Cardiac muscle cell (in vitro differentiated cells and primary cell): ENCODE measurements at regions not wholly inside any gene's neighbourhood (a gene's known extent, or its start where the extent isn't known, plus 50 kb on each side); places are given as distances from the start of the nearest gene placed in this dataset.

Experiments
- DNase-seq, 2 donors: peaks; one replicate each; pipeline versions ENCODE4 v3.0.0 to v3.0.0-alpha.2; 2010 to 2017; ENCODE audit warnings: low read depth in 1 of 2, low spot score in 1 of 2
- H3K27ac ChIP-seq: fragments of 200-600 bp; sonication (generic); 2 replicates; pipeline ENCODE4 v1.5.1; 2016
- H3K27me3 ChIP-seq: fragments of 200-600 bp; sonication (generic); 2 replicates; pipeline ENCODE4 v1.6.0; 2016; ENCODE audit warnings: control low read depth
- H3K36me3 ChIP-seq: fragments of 200-600 bp; sonication (generic); 2 replicates; pipeline ENCODE4 v1.5.1; 2016; ENCODE audit warnings: control low read depth
- H3K4me1 ChIP-seq: fragments of 200-600 bp; sonication (generic); 2 replicates; pipeline ENCODE4 v1.8.1; 2017; ENCODE audit warnings: low read depth, mild to moderate bottlenecking, mixed run types
- H3K4me3 ChIP-seq: fragments of 200-600 bp; sonication (generic); 2 replicates; pipeline ENCODE4 v1.5.1; 2016; ENCODE audit warnings: mild to moderate bottlenecking
- H3K9me3 ChIP-seq: fragments of 200-600 bp; sonication (generic); 2 replicates; pipeline ENCODE4 v1.5.1; 2017; ENCODE audit warnings: low read depth, mild to moderate bottlenecking, control low read depth
- TF ChIP-seq, protein P1 (sequence below): IDR thresholded peaks from 2 replicates; pipeline ENCODE4 v1.5.1; 2012; ENCODE audit warnings: low read depth, mild to moderate bottlenecking, low read length

DNA sequence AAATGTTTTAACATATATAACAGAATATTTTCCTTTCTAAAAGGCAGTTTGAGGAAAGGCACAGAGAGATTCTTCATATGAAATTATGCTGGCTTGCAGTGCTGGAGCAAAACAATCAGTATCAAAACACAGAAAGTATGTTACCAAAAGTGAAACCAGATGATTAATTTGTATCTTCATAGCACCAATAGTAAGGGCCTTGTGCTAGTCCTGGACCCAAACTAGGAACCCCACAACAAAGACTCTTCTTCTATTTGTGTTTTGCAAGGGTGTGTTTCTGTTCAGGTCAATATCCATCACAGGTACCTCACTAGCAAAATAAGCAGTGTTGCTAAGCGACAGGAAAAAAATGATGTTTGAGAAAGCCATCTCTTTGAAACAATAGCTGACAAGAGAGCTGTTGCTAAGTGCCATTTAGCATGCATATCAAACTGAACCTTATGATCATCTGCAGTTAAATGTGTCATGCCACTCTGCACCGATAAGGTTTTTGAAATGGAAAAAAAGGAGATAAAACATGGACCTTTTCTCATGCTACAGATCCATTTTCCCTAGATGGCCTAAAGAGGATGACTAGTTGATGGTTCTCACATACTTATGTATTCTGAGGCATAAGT is 196.2 kb upstream of the ALG10 start:
- no peaks in the 10 kb centered on the region for H3K36me3 ChIP-seq
- TF ChIP-seq, protein P1, sequence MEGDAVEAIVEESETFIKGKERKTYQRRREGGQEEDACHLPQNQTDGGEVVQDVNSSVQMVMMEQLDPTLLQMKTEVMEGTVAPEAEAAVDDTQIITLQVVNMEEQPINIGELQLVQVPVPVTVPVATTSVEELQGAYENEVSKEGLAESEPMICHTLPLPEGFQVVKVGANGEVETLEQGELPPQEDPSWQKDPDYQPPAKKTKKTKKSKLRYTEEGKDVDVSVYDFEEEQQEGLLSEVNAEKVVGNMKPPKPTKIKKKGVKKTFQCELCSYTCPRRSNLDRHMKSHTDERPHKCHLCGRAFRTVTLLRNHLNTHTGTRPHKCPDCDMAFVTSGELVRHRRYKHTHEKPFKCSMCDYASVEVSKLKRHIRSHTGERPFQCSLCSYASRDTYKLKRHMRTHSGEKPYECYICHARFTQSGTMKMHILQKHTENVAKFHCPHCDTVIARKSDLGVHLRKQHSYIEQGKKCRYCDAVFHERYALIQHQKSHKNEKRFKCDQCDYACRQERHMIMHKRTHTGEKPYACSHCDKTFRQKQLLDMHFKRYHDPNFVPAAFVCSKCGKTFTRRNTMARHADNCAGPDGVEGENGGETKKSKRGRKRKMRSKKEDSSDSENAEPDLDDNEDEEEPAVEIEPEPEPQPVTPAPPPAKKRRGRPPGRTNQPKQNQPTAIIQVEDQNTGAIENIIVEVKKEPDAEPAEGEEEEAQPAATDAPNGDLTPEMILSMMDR = no peak
- H3K27me3 ChIP-seq = no peaks in the 10 kb centered on the region
- H3K9me3 ChIP-seq = no peaks in the 10 kb centered on the region
- H3K4me1 ChIP-seq = no peaks in the 10 kb centered on the region
- DNase-seq = no peak
- H3K4me3 ChIP-seq = no peak overlapping the region
- H3K27ac ChIP-seq = no peak overlapping the region

DNA sequence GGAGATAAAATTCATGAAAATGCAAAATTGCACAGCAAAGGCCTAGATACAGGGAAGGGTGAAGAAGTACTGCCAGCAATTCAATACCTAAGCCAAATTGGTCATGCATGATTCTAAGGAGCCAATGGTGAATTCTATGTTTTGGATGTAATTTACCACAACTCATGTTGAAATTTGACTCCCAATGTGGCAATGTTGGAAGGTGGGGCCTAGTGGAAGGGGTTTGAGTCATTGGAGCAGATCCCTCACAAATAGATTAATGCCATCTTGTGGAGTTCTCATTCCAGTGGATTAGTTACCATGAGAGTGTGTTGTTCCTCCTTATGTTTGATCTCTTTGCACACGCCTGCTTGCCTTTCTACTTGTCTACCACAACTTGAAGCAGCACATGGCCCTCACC is 194.0 kb upstream of the ALG10 start:
- Histone ChIP-seq H3K4me1 (no peaks in the 10 kb centered on the region), H3K9me3 (no peaks in the 10 kb centered on the region), H3K36me3 (no peaks in the 10 kb centered on the region), H3K27me3 (no peaks in the 10 kb centered on the region), H3K4me3 (no peak overlapping the region), H3K27ac (no peak overlapping the region)
- DNase-seq = no peak
- TF ChIP-seq, protein P1 = no peak

DNA sequence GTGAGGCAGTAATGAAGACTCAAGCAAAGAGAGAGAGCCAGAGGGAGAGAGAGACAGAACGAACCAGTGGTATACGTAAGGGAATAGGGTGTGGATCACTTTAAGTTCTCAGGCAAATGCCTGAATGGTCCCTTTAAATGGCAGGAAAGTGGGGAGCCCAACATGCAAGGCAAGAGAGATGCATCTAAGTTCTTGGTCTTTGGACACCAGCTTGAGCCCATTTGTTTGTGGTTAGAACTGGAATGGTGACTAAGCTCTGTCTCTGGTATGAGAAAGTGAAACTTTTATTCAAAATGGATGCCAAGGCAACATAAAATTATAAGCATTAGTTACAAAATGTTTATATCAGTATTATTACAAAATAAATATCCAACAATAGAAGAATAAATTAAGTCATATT is 192.2 kb upstream of the ALG10 start:
- no peak for DNase-seq
- H3K27ac ChIP-seq = no peak overlapping the region
- no peaks in the 10 kb centered on the region for H3K9me3 ChIP-seq
- no peak overlapping the region for H3K4me3 ChIP-seq
- no peaks in the 10 kb centered on the region for H3K27me3 ChIP-seq
- H3K4me1 ChIP-seq = no peaks in the 10 kb centered on the region
- H3K36me3 ChIP-seq = no peaks in the 10 kb centered on the region
- TF ChIP-seq, protein P1 = no peak

DNA sequence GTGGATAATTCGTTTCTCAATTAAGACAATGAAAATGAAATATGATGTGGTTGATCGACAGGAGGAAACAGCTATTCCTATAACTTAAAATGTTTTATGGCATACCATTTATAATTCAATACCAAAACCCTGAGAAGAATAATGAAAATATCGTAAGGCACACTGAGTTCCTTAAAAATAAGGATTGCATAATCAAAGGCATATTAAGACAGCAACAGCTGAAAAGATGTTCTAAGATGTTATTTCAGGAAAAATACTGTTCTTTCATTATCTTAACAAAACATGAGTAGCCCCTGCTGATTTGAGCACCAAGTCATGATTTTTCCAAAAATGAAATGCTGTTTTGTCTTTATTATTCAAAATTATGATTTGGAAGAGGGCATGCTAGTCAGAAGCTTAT is 189.4 kb upstream of the ALG10 start:
- H3K36me3 ChIP-seq = no peaks in the 10 kb centered on the region
- H3K9me3 ChIP-seq = no peaks in the 10 kb centered on the region
- H3K4me1 ChIP-seq = no peaks in the 10 kb centered on the region
- no peak overlapping the region for H3K27ac ChIP-seq
- TF ChIP-seq, protein P1 = no peak
- DNase-seq = no peak
- H3K4me3 ChIP-seq = no peak overlapping the region
- H3K27me3 ChIP-seq = no peaks in the 10 kb centered on the region

DNA sequence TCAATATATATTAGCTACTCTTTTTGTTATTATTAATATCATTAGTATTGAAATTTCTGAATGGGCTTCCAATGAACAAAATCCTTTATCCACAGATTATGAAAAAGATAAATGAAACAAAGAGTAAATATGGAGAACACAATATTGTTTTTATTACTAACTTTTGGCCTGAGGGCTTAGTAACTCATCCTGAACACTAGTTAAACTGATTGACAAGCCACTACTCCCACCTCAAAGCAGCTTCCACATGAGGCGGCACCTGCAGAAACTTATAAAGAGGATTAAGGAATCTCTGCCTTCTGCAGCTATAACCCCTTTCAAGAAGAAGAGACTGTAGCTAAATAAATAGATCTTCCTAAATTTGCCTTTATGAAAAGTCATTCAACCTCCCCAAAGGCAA is 187.6 kb upstream of the ALG10 start:
- Histone ChIP-seq H3K4me1 (no peaks in the 10 kb centered on the region), H3K27me3 (no peaks in the 10 kb centered on the region), H3K36me3 (no peaks in the 10 kb centered on the region), H3K4me3 (no peak overlapping the region), H3K27ac (no peak overlapping the region), H3K9me3 (no peaks in the 10 kb centered on the region)
- DNase-seq = no peak
- TF ChIP-seq, protein P1 = no peak

DNA sequence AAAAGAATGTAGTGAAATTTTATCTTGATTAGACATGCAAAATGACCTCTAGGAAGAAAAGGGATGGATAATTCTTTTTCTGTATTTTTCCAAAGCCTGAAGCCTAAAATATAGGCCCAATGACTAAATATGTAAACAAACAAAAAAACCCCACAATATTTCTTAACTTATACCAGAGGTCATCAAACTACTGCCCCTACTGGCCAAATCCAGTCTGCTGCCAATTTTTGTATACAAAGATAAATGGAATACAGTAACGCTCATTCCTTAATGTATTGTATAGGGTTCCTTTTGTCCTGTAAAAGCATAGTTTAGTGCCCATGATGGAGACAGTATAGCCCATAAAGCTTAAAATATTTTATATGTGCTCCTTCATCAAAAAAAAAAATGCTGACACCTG is 145.7 kb upstream of the ALG10 start:
- TF ChIP-seq, protein P1 = no peak
- no peaks in the 10 kb centered on the region for H3K4me1 ChIP-seq
- H3K36me3 ChIP-seq = no peaks in the 10 kb centered on the region
- H3K4me3 ChIP-seq = no peak overlapping the region
- H3K9me3 ChIP-seq = no peaks in the 10 kb centered on the region
- no peaks in the 10 kb centered on the region for H3K27me3 ChIP-seq
- no peak overlapping the region for H3K27ac ChIP-seq
- no peak for DNase-seq
